HG03139 (cell line): ENCODE measurements at regions not wholly inside any gene's neighbourhood (a gene's known extent, or its start where the extent isn't known, plus 50 kb on each side); places are given as distances from the start of the nearest gene placed in this dataset.

Source experiments
- ATAC-seq: cut with Tn5 transposase; IDR thresholded peaks from one replicate; pipeline ENCODE4 v1.9.1; 2021; ENCODE audit not compliant: unreplicated experiment

DNA sequence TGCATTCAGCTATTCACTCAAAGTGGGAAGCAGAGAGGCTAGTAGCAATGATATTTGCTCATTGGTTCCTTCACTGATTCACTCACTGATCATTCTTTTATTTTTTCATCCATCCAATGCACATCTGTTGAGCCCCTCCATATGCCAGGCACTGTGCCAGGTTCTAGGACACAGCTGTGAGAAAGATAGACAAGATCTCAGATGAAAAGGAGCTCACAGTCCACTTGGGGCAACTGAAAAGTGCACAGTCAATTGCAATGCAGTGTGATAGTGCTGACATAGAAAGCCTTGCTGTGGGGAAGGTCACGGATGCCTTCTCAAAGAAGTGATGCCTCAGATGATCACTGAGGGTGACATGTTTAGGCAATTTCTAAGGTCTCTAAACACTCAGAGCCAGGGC is 262.3 kb downstream of the PTEN start:
- ATAC-seq, result no peak

- no peak for ATAC-seq
Measured at GRCh38 chr10:88126699-88127098, 263.3 kb downstream of the PTEN start.

- ATAC-seq, result no peak
Measured at GRCh38 chr10:88127269-88127668, 263.8 kb downstream of the PTEN start.

DNA sequence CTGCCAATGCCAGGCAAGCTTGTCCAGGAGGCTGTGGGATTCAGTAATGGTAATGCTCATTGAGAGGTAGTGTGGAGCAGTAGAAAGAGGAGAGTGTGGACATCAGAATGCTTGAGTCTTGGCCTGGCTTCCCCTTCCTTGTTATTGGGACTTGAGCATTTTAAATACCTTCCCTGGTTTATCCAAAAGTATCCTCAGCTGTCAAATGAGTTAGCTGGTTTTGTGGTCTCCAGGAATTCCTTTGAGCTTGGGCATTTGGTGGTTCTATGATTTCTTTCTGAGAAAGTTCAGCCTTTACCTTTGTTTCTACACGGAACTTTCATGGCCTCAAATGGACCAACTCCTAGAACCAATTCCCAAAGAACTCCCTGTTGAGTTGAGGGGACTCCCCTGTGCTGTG is 264.3 kb downstream of the PTEN start:
- no peak for ATAC-seq

DNA sequence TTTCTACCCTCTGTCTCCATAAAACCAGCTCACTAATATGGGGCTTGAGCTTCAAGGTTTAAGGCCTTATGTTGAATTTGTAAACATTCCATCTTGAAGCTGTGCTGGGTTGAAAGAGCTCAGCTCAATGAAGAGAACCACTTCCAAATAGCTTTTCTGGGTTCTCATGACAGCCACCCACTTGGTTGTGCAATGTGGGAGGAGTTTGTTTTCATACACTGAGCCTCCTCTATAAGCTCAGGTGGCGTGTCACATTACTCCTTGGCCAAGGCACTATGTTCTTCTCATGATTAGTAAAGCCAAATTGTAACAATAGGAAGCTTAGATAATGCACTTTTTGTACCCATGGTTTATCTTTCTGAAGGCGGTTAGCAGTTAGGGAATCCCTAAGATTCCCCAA is 265.6 kb downstream of the PTEN start:
- no peak for ATAC-seq

GRCh38 chr10:88130912-88131311 is 267.5 kb downstream of the PTEN start:
- no peak for ATAC-seq

GRCh38 chr10:88131511-88132139 is 268.2 kb downstream of the PTEN start:
- no peak for ATAC-seq

DNA sequence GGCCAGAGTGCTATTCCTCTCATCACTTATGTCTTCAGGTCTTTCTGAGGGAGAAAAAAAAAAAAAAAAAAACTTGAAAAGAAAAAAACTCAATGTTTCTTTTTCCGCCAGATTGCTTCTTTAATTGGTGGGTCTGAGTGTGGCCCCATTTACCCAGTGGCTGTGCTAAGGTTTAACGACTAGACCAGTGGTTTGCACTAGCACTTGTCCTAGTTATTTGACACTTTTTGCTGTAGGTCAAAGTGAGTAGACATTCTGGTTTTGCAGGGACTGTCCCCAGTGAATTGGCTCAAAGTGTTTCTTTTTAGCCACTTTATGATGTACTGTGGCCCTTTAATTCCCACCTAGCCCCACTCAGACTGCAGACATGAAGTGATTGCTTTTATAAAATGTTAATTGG is 273.3 kb downstream of the PTEN start:
- ATAC-seq, result no peak

DNA sequence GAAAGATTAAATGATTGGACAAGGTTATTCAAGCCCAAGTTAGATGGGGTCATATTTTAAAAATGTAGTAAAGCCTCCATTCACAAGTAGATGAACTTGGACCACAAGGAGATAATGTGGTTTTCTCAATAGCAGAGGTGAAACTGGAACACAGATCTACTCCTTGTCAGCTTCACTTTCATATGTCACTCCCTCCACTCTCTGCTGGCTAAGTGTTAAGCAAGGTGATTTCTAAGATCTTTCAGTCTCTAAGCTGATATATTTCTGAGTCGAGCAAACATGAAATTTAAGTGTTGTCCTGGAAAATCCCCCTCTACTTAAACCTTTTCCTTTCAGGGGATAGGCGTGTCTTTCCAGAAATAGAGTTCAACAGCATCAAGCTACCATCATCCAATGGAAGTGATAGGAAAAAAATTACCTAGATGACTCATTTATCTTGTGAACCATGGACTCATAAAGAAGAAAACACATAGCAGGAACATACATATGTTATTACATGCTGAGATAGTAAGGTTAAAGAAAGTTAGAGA is 275.0 kb downstream of the PTEN start:
- ATAC-seq, result peak; percentile 77

- no peak for ATAC-seq
Measured at GRCh38 chr10:88147000-88147798, 283.8 kb downstream of the PTEN start.

- no peak for ATAC-seq
Measured at GRCh38 chr10:88149906-88150305, 286.5 kb downstream of the PTEN start.

- no peak for ATAC-seq
Measured at GRCh38 chr10:88150339-88150738, 286.9 kb downstream of the PTEN start.

DNA sequence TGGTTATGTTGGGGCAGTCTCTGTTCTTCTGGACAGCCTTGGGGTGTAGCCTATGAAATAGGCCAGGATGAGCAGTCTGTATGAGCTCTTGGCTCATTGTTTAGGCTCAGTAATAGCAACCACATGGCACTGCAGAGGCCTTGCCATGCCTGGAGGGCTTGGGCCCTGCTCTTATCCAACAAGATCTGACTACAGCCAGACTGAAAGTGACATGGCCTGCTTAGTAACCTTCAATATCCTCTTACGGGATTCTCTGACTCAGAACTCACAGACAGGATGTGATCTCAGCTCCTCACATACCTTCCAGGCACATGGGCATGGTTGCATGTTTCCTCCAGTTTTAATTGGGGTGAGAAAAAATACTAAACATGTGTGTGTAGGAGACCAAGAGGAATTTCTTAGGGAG is 289.3 kb downstream of the PTEN start:
- peak; percentile 90 for ATAC-seq

DNA sequence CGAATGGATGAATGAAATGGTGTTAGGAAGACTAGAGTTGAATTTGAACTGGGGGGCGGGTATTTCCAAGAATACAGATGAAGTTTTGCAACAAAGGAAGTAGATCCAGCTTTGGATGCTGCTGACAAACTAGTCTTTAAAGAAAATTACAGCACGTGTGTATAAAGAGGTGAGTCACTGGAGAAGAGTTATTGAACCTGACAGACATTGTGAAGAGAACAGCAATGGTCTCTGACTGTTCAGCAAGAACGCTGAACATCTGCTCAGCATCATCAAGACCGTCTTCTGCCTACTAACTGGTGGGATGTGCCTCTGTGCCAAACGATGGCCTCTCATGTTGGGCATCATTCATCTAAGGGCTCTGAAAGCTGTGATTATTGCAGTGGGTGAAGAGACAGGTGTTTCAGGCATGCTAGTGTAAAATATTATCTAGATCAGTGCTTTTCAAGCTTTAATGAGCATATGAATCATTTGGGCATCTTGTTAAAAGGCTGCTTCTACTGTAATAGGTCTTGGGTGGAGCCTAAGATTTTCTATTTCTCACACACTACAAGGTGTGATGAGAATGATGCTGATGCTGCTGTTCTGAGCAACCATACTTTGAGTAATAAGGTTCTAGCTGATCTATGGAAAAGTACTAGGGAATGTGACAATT is 291.3 kb downstream of the PTEN start:
- no peak for ATAC-seq

DNA sequence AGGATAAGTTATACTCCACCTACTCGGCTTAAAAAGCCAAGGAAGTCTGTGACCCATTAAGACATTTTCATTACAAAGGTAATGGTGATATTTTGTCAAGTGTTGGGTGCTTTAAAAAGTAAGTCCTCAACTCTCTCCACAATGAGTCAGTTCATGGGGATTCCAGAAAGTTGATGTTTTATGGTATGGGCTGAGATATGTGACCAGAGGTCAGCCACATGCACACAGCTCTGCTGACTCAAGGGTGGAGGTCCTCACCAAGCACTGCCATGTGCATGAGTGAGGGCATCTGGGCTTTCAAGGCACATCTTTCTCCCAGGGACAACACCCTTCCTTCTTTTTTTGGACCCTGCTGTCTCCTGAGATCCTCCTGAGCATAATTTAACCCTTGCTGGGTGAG is 292.9 kb downstream of the PTEN start:
- ATAC-seq, result no peak

GRCh38 chr10:88157981-88158465 is 294.6 kb downstream of the PTEN start:
- ATAC-seq, result no peak

DNA sequence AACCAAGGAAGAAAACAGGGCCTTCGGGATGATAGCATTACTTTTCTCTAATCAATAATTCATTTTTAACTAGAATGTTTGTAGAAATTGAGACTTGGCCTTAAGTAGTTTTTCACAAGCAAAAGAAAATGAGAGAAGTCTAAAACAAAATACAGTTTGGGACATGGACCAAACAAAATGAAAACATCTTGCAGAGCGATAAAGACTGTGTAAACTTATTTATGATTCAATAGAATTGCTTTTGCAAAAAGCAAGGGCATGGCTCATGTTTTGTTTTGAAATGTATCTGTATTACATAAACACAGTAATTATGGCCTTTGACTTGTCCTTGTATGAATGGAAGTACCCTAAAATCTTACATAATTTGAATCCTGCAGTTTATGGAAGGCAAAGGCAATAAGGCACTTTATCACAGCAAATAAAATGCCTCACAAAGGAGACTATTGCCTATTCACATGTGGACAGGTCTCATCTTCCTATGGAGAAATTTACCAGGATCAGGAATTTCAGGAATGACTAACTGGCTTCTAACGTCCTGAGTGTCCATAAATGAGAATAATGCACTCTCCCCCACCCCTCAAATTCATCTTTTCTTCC is 295.2 kb downstream of the PTEN start:
- ATAC-seq, result no peak

- ATAC-seq, result no peak
Measured at GRCh38 chr10:88159127-88159829, 295.9 kb downstream of the PTEN start.

- ATAC-seq, result no peak
Measured at GRCh38 chr10:88161070-88161469, 297.6 kb downstream of the PTEN start.

GRCh38 chr10:88161756-88162155 is 298.3 kb downstream of the PTEN start:
- no peak for ATAC-seq

GRCh38 chr10:88162852-88163251 is 299.4 kb downstream of the PTEN start:
- ATAC-seq, result no peak
